IMR-90 (cell line): ENCODE measurements at regions not wholly inside any gene's neighbourhood (a gene's known extent, or its start where the extent isn't known, plus 50 kb on each side); places are given as distances from the start of the nearest gene placed in this dataset.

ENCODE experiments used
- CEBPB ChIP-seq: IDR thresholded peaks from 2 replicates; pipeline ENCODE4 v1.6.1; 2012; ENCODE audit warnings: low read depth, low read length, improper control_type of control experiment
- POLR2A ChIP-seq: IDR thresholded peaks from 2 replicates; pipeline ENCODE4 v1.6.1; 2012; ENCODE audit warnings: mild to moderate bottlenecking, low read depth, low read length
- TF ChIP-seq, protein P1 (sequence below): conservative IDR thresholded peaks from 2 replicates; pipeline ENCODE4 v1.5.1; 2012; ENCODE audit warnings: mild to moderate bottlenecking, low read depth, low read length, improper control_type of control experiment

- TF ChIP-seq POLR2A (no peak), CEBPB (no peak)
- TF ChIP-seq, protein P1, sequence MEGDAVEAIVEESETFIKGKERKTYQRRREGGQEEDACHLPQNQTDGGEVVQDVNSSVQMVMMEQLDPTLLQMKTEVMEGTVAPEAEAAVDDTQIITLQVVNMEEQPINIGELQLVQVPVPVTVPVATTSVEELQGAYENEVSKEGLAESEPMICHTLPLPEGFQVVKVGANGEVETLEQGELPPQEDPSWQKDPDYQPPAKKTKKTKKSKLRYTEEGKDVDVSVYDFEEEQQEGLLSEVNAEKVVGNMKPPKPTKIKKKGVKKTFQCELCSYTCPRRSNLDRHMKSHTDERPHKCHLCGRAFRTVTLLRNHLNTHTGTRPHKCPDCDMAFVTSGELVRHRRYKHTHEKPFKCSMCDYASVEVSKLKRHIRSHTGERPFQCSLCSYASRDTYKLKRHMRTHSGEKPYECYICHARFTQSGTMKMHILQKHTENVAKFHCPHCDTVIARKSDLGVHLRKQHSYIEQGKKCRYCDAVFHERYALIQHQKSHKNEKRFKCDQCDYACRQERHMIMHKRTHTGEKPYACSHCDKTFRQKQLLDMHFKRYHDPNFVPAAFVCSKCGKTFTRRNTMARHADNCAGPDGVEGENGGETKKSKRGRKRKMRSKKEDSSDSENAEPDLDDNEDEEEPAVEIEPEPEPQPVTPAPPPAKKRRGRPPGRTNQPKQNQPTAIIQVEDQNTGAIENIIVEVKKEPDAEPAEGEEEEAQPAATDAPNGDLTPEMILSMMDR = no peak
Observed at GRCh38 chr1:227396539-227397353, 78.5 kb upstream of the CDC42BPA start.
